ENCODE measurements at regions not wholly inside any gene's neighbourhood (a gene's known extent, or its start where the extent isn't known, plus 50 kb on each side); places are given as distances from the start of the nearest gene placed in this dataset.

- Histone ChIP-seq H3K9ac (ENCODE audit: low read length) (no peak overlapping the region), H3K4me1 (ENCODE audit: low read length) (no peaks in the 10 kb centered on the region), H4K20me1 (ENCODE audit: insufficient read depth, low read length) (no peaks in the 10 kb centered on the region), H3K79me2 (ENCODE audit: low read length) (no peaks in the 10 kb centered on the region), H2AFZ (ENCODE audit: low read length) (no peak overlapping the region), H3K27me3 (replicated peaks; ENCODE audit: insufficient read depth, low read length) (peaks cover 75% of the 10 kb centered on the region), H3K4me2 (ENCODE audit: low read depth, low read length) (no peak overlapping the region), H3K4me3 (ENCODE audit: low read length) (no peak overlapping the region), H3K36me3 (replicated peaks; ENCODE audit: insufficient read depth, low read length) (no peaks in the 10 kb centered on the region), H3F3A (ENCODE audit: insufficient read depth, low read length) (no peaks in the 10 kb centered on the region), H3K9me3 (replicated peaks; ENCODE audit: insufficient read depth, low read length) (no peaks in the 10 kb centered on the region), H3K27ac (ENCODE audit: low read length) (no peak overlapping the region), H3K9me2 (replicated peaks; ENCODE audit: insufficient read depth, low read length) (no peaks in the 10 kb centered on the region)
- DNase-seq = no peak
- TF ChIP-seq EZH2 (optimal IDR thresholded peaks at IDR 0.05; ENCODE audit: low read depth, low read length) (no peak), EZH2phosphoT487 (IDR thresholded peaks at IDR 0.05; ENCODE audit: low read length) (no peak), CTCF (IDR thresholded peaks at IDR 0.05; ENCODE audit: low read length) (no peak)
Measured at GRCh38 chr7:1314908-1315450, 82.3 kb downstream of the UNCX start.

- Histone ChIP-seq H3K9ac (ENCODE audit: low read length) (no peak overlapping the region), H3K36me3 (replicated peaks; ENCODE audit: insufficient read depth, low read length) (no peaks in the 10 kb centered on the region), H4K20me1 (ENCODE audit: insufficient read depth, low read length) (no peaks in the 10 kb centered on the region), H3K27ac (ENCODE audit: low read length) (no peak overlapping the region), H3F3A (ENCODE audit: insufficient read depth, low read length) (no peaks in the 10 kb centered on the region), H3K9me3 (replicated peaks; ENCODE audit: insufficient read depth, low read length) (no peaks in the 10 kb centered on the region), H3K79me2 (ENCODE audit: low read length) (no peaks in the 10 kb centered on the region), H3K4me3 (ENCODE audit: low read length) (no peak overlapping the region), H3K27me3 (replicated peaks; ENCODE audit: insufficient read depth, low read length) (peaks cover 69% of the 10 kb centered on the region), H3K4me2 (ENCODE audit: low read depth, low read length) (no peak overlapping the region), H3K4me1 (ENCODE audit: low read length) (no peaks in the 10 kb centered on the region), H2AFZ (ENCODE audit: low read length) (no peak overlapping the region), H3K9me2 (replicated peaks; ENCODE audit: insufficient read depth, low read length) (no peaks in the 10 kb centered on the region)
- TF ChIP-seq CTCF (IDR thresholded peaks at IDR 0.05; ENCODE audit: low read length) = no peak
- no peak for DNase-seq
Measured at GRCh38 chr7:1316086-1316485, 83.4 kb downstream of the UNCX start.

- Histone ChIP-seq H4K20me1 (ENCODE audit: insufficient read depth, low read length) (no peaks in the 10 kb centered on the region), H2AFZ (ENCODE audit: low read length) (no peak overlapping the region), H3K4me1 (ENCODE audit: low read length) (no peaks in the 10 kb centered on the region), H3K9ac (ENCODE audit: low read length) (no peak overlapping the region), H3K4me3 (ENCODE audit: low read length) (no peak overlapping the region), H3K27me3 (replicated peaks; ENCODE audit: insufficient read depth, low read length) (peaks cover 66% of the 10 kb centered on the region), H3K36me3 (replicated peaks; ENCODE audit: insufficient read depth, low read length) (no peaks in the 10 kb centered on the region), H3K27ac (ENCODE audit: low read length) (no peak overlapping the region), H3K4me2 (ENCODE audit: low read depth, low read length) (no peak overlapping the region), H3K9me2 (replicated peaks; ENCODE audit: insufficient read depth, low read length) (no peaks in the 10 kb centered on the region), H3F3A (ENCODE audit: insufficient read depth, low read length) (no peaks in the 10 kb centered on the region), H3K79me2 (ENCODE audit: low read length) (no peaks in the 10 kb centered on the region), H3K9me3 (replicated peaks; ENCODE audit: insufficient read depth, low read length) (no peaks in the 10 kb centered on the region)
- no peak for TF ChIP-seq EZH2phosphoT487 (IDR thresholded peaks at IDR 0.05; ENCODE audit: low read length)
- no peak for TF ChIP-seq EZH2 (optimal IDR thresholded peaks at IDR 0.05; ENCODE audit: low read depth, low read length)
- TF ChIP-seq CTCF (IDR thresholded peaks at IDR 0.05; ENCODE audit: low read length) = no peak
- DNase-seq = no peak
Measured at GRCh38 chr7:1317646-1318045, 85.0 kb downstream of the UNCX start.
